Smooth muscle cell (in vitro differentiated cells): ENCODE measurements at regions not wholly inside any gene's neighbourhood (a gene's known extent, or its start where the extent isn't known, plus 50 kb on each side); places are given as distances from the start of the nearest gene placed in this dataset.

ENCODE experiments used
- DNase-seq: peaks from one replicate; lab custom pipeline; 2025; ENCODE audit not compliant: unreplicated experiment; lab: John Stamatoyannopoulos, UW
- H2AFZ ChIP-seq: fragments of 200-600 bp; sonication (generic); 2 replicates; pipeline ENCODE4 v1.6.0; 2016; ENCODE audit warnings: antibody characterized with exemption, low read depth, mild to moderate bottlenecking
- H3F3A ChIP-seq: fragments of 200-600 bp; sonication (generic); 2 replicates; pipeline ENCODE4 v1.6.0; 2017; ENCODE audit warnings: antibody characterized with exemption, low read depth
- H3K27ac ChIP-seq: fragments of 200-600 bp; sonication (generic); 2 replicates; pipeline ENCODE4 v1.5.1; 2016; ENCODE audit warnings: low read depth, mild to moderate bottlenecking
- H3K27me3 ChIP-seq: fragments of 200-600 bp; sonication (generic); 2 replicates; pipeline ENCODE4 v1.6.1; 2016; ENCODE audit warnings: low read depth, mild to moderate bottlenecking
- H3K36me3 ChIP-seq: fragments of 200-600 bp; sonication (generic); 2 replicates; pipeline ENCODE4 v1.5.1; 2016; ENCODE audit warnings: low read depth
- H3K4me1 ChIP-seq: fragments of 200-600 bp; sonication (generic); 2 replicates; pipeline ENCODE4 v1.5.1; 2016; ENCODE audit warnings: low read depth
- H3K4me2 ChIP-seq: fragments of 200-600 bp; sonication (generic); 2 replicates; pipeline ENCODE4 v1.6.0; 2016; ENCODE audit warnings: mild to moderate bottlenecking
- H3K4me3 ChIP-seq: fragments of 200-600 bp; sonication (generic); 2 replicates; pipeline ENCODE4 v1.5.1; 2016; ENCODE audit warnings: mild to moderate bottlenecking
- H3K79me2 ChIP-seq: fragments of 200-600 bp; sonication (generic); 2 replicates; pipeline ENCODE4 v1.6.0; 2016; ENCODE audit warnings: low read depth, mild to moderate bottlenecking
- H3K9ac ChIP-seq: fragments of 200-600 bp; sonication (generic); 2 replicates; pipeline ENCODE4 v1.6.0; 2016; ENCODE audit warnings: low read depth
- H3K9me3 ChIP-seq: fragments of 200-600 bp; sonication (generic); replicated peaks from 2 replicates; pipeline ENCODE4 v1.5.1; 2016; ENCODE audit warnings: low read depth
- H4K20me1 ChIP-seq: fragments of 200-600 bp; sonication (generic); 2 replicates; pipeline ENCODE4 v1.6.0; 2016; ENCODE audit warnings: low read depth
- WGBS: methylation state at CpG from one replicate; pipeline ENCODE4 v1.1.7; 2016; ENCODE audit warnings: low lambda C conversion rate; 5-methylcytosine and 5-hydroxymethylcytosine counted together
- TF ChIP-seq, protein P1 (sequence below): fragments of 200-600 bp; sonication (generic); IDR thresholded peaks from 2 replicates; pipeline ENCODE4 v1.5.1; 2017; ENCODE audit warnings: borderline replicate concordance, mild to moderate bottlenecking, antibody characterized with exemption; ENCODE audit not compliant: insufficient read depth, poor library complexity, severe bottlenecking

DNA sequence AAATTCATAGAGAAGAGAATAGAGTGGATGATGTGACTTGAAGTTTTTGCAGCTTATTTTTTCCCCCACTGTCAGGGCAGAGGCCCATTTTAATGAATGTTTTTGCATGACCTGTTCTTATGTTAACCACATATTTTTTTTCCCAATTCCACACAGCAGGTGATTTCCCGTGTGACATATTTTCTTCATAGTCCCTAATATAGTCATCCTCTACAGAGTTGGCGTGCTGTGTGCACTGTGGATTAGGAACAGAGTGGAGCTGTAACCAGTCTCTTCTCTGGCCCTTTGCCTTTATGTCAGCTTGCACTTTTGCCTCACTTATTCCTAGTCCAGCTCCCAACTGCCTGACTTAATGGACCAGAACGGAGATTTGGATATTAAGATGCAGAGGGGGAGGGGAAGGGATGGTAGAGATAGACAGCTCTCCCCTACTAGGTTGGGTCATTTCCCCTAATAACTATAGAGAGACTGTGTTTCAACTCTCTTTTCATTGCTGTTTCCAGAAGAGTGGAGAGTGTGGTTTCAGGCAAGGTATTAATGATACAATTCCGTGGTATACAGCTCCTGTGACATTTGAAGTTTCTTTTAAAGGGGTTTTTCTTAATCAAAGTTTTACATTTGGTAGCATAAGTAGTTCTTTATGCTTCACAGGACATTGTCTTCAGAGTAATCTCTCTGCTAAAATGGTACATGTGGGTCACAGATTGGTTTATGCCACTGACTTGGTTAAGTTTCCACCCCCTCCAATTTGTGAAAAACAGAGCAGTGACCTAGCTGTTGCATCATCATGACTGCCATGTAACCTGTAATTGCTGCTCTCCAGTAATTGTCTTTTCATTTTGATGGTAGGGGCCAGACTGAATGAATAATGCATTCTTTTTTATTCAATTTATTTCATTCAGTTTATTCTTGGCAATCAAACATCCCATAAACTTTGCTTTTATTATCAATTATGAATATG, 161.3 kb downstream of the HAUS1 start:
- peaks cover 4% of the 10 kb centered on the region for H4K20me1 ChIP-seq
- no peak overlapping the region for H3K4me2 ChIP-seq
- no peak for DNase-seq
- WGBS: 81% methylated on average over 4 of the region's 4 CpGs
- no peaks in the 10 kb centered on the region for H3K79me2 ChIP-seq
- H3K27ac ChIP-seq: no peak overlapping the region
- H2AFZ ChIP-seq: no peak overlapping the region
- H3K9ac ChIP-seq: no peak overlapping the region
- peaks cover 6% of the 10 kb centered on the region for H3K36me3 ChIP-seq
- H3F3A ChIP-seq: no peaks in the 10 kb centered on the region
- no peaks in the 10 kb centered on the region for H3K4me1 ChIP-seq
- no peaks in the 10 kb centered on the region for H3K9me3 ChIP-seq
- H3K27me3 ChIP-seq: no peaks in the 10 kb centered on the region
- no peak overlapping the region for H3K4me3 ChIP-seq
- TF ChIP-seq, protein P1, sequence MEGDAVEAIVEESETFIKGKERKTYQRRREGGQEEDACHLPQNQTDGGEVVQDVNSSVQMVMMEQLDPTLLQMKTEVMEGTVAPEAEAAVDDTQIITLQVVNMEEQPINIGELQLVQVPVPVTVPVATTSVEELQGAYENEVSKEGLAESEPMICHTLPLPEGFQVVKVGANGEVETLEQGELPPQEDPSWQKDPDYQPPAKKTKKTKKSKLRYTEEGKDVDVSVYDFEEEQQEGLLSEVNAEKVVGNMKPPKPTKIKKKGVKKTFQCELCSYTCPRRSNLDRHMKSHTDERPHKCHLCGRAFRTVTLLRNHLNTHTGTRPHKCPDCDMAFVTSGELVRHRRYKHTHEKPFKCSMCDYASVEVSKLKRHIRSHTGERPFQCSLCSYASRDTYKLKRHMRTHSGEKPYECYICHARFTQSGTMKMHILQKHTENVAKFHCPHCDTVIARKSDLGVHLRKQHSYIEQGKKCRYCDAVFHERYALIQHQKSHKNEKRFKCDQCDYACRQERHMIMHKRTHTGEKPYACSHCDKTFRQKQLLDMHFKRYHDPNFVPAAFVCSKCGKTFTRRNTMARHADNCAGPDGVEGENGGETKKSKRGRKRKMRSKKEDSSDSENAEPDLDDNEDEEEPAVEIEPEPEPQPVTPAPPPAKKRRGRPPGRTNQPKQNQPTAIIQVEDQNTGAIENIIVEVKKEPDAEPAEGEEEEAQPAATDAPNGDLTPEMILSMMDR: no peak

DNA sequence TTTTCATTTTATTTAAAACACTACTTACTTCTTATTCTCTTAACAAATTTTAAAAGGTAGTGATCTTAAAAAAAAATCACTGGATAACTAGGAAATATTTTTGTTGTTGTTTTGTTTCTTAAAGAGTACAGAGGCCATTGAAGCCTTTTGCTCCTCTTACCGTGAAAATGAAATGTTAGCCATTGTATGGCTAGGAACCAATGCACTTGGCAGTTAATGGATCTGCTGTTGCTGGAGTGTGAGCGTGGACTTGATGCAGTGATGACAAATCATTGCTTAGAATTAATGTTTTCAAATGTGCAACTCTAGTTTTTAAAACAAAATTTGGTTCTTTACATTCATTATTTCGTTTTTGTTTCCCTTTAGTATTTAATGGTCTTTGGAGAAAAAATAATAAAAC, 162.3 kb downstream of the HAUS1 start:
- H3K27me3 ChIP-seq: no peaks in the 10 kb centered on the region
- no peak for DNase-seq
- no peaks in the 10 kb centered on the region for H3K9me3 ChIP-seq

DNA sequence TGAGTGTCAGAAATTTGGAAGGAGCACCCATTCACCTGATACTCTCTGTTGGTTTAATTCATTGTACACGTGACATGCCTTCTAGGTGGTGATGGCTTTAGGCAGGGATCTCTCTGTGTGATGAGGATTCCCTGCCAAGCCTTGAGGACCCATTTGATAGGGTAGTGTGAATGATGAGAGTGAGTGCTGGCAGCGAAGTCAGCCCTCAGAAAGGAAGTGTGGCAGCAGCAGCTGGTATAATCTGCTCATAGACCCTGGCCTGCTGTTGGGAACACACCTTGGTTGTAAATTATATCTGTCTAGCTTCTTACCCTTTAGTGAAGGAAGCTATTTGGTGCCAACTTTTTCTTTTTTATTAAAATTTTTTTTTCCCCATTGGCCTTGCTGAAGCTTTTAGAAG, 164.5 kb downstream of the HAUS1 start:
- Histone ChIP-seq H3K4me1 (no peaks in the 10 kb centered on the region), H3K36me3 (peaks cover 1% of the 10 kb centered on the region), H4K20me1 (no peaks in the 10 kb centered on the region), H3K9ac (no peak overlapping the region), H3K79me2 (no peaks in the 10 kb centered on the region), H3K27me3 (no peaks in the 10 kb centered on the region), H3K4me2 (no peak overlapping the region), H2AFZ (no peak overlapping the region), H3K9me3 (no peaks in the 10 kb centered on the region), H3K27ac (no peak overlapping the region), H3F3A (no peaks in the 10 kb centered on the region), H3K4me3 (no peak overlapping the region)
- WGBS: 92% methylated on average over 2 of the region's 2 CpGs
- TF ChIP-seq, protein P1: no peak
- DNase-seq: no peak

More for the DNA sequence above, 162.3 kb downstream of the HAUS1 start:
- 91% methylated on average over 3 of the region's 3 CpGs for WGBS
- no peaks in the 10 kb centered on the region for H3K79me2 ChIP-seq
- H3K36me3 ChIP-seq: peaks cover 6% of the 10 kb centered on the region
- TF ChIP-seq, protein P1: no peak
- peaks cover 3% of the 10 kb centered on the region for H4K20me1 ChIP-seq
- H3K4me3 ChIP-seq: no peak overlapping the region
- no peak overlapping the region for H3K27ac ChIP-seq
- H3K9ac ChIP-seq: no peak overlapping the region
- no peaks in the 10 kb centered on the region for H3F3A ChIP-seq
- no peak overlapping the region for H2AFZ ChIP-seq
- no peak overlapping the region for H3K4me2 ChIP-seq
- H3K4me1 ChIP-seq: no peaks in the 10 kb centered on the region

DNA sequence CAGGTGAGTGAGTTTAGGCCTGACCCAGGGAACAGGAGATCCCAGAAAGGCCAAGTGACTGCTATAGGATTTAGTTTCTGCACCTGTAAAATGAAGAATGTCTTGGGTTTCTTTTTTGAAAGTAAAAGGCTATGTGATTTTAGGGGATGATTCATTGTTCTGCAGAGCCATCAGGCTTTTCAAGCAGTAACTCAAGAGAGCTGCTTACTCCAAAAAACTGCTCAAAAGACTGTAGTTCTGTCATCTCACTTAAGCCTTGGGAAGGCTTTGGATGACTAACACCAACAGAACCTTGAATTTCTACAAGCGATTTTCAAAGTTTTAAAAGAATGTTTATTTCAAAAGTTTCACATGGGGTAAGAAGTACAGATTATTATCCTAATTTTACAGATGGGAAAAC, 165.1 kb downstream of the HAUS1 start:
- no peaks in the 10 kb centered on the region for H3K79me2 ChIP-seq
- no peaks in the 10 kb centered on the region for H4K20me1 ChIP-seq
- TF ChIP-seq, protein P1: no peak
- no peaks in the 10 kb centered on the region for H3K4me1 ChIP-seq
- no peak for DNase-seq
- H3K9ac ChIP-seq: no peak overlapping the region
- H2AFZ ChIP-seq: no peak overlapping the region
- 76% methylated on average over 1 of the region's 1 CpG for WGBS
- H3F3A ChIP-seq: no peaks in the 10 kb centered on the region
- no peak overlapping the region for H3K4me3 ChIP-seq
- no peaks in the 10 kb centered on the region for H3K27me3 ChIP-seq
- H3K4me2 ChIP-seq: no peak overlapping the region
- no peak overlapping the region for H3K27ac ChIP-seq
- H3K9me3 ChIP-seq: no peaks in the 10 kb centered on the region
- no peaks in the 10 kb centered on the region for H3K36me3 ChIP-seq
